Mucosa of descending colon (tissue), 3 donors: ENCODE measurements at regions not wholly inside any gene's neighbourhood (a gene's known extent, or its start where the extent isn't known, plus 50 kb on each side); places are given as distances from the start of the nearest gene placed in this dataset.

ENCODE experiments used
- ATAC-seq: fragments of 200-7000 bp; cut with Tn5 transposase; one replicate; pipeline ENCODE4 v1.9.1; 2020; ENCODE audit warnings: mild to moderate bottlenecking, moderate library complexity
- DNase-seq, 3 donors: peaks; one replicate each; pipeline ENCODE4 v3.0.0-alpha.2; 2020
- H3K36me3 ChIP-seq: fragments of 200-600 bp; one replicate; pipeline ENCODE4 v1.8.0; 2021; ENCODE audit warnings: low read depth, mild to moderate bottlenecking
- H3K4me1 ChIP-seq: fragments of 200-600 bp; one replicate; pipeline ENCODE4 v1.8.0; 2021; ENCODE audit warnings: low read depth, mild to moderate bottlenecking
- H3K4me3 ChIP-seq: fragments of 200-600 bp; one replicate; pipeline ENCODE4 v1.8.0; 2021; ENCODE audit warnings: mild to moderate bottlenecking
- H3K9me3 ChIP-seq: fragments of 200-600 bp; one replicate; pipeline ENCODE4 v1.8.0; 2021; ENCODE audit warnings: mild to moderate bottlenecking
- CTCF ChIP-seq: fragments of 200-600 bp; IDR thresholded peaks from one replicate; pipeline ENCODE4 v1.8.0; 2022; ENCODE audit warnings: antibody characterized with exemption, mild to moderate bottlenecking
- intact Hi-C, 2 donors: fragments of 100-400 bp; cut with DNase I in 1 of 2; cut with micrococcal nuclease in 1 of 2; formaldehyde crosslinking; loops; one replicate each; pipeline versions ENCODE4 v1.11.0 to v1.11.1; 2022; cut with DNase I, micrococcal nuclease
- donor health status: DM: no; HTN: no; CAD: no; lungs with moderate emphysema.
- donor health status: DM: no; HTN: no; CAD: no.
- donor health status: DM: no; HTN: yes; CAD: no.

- intact Hi-C loops: no loop called here
- H3K9me3 ChIP-seq: no peaks in the 10 kb centered on the region
- DNase-seq: no peak
- ATAC-seq: no peak
- no peak overlapping the region for H3K4me3 ChIP-seq
- TF ChIP-seq CTCF: no peak
- no peaks in the 10 kb centered on the region for H3K36me3 ChIP-seq
- no peaks in the 10 kb centered on the region for H3K4me1 ChIP-seq
Observed at GRCh38 chr6:4463236-4463635, 313.0 kb upstream of the CDYL start.

GRCh38 chr6:4460586-4461475 is 315.4 kb upstream of the CDYL start:
- Histone ChIP-seq H3K9me3 (no peaks in the 10 kb centered on the region), H3K4me1 (no peaks in the 10 kb centered on the region), H3K4me3 (no peak overlapping the region), H3K36me3 (no peaks in the 10 kb centered on the region)
- intact Hi-C loops: no loop called here
- ATAC-seq (peak; percentile 51), DNase-seq (peak; percentile 4 to 57 (median 25))
- no peak for TF ChIP-seq CTCF

GRCh38 chr6:4459996-4460395 is 316.2 kb upstream of the CDYL start:
- DNase-seq (no peak), ATAC-seq (no peak)
- intact Hi-C loops: no loop called here
- H3K4me3 ChIP-seq: no peak overlapping the region
- H3K4me1 ChIP-seq: no peaks in the 10 kb centered on the region
- no peak for TF ChIP-seq CTCF
- no peaks in the 10 kb centered on the region for H3K9me3 ChIP-seq
- no peaks in the 10 kb centered on the region for H3K36me3 ChIP-seq

GRCh38 chr6:4459032-4459431 is 317.2 kb upstream of the CDYL start:
- DNase-seq (no peak), ATAC-seq (no peak)
- intact Hi-C loops: no loop called here
- TF ChIP-seq CTCF: no peak
- Histone ChIP-seq H3K36me3 (no peaks in the 10 kb centered on the region), H3K4me1 (no peaks in the 10 kb centered on the region), H3K9me3 (no peaks in the 10 kb centered on the region), H3K4me3 (no peak overlapping the region)

- no peaks in the 10 kb centered on the region for H3K4me1 ChIP-seq
- TF ChIP-seq CTCF: no peak
- no peaks in the 10 kb centered on the region for H3K9me3 ChIP-seq
- no peaks in the 10 kb centered on the region for H3K36me3 ChIP-seq
- no peak for DNase-seq
- H3K4me3 ChIP-seq: no peak overlapping the region
- intact Hi-C loops: no loop called here
- ATAC-seq: no peak
Observed at GRCh38 chr6:4451718-4452117, 316.3 kb upstream of the ECI2 start.
